ENCODE measurements at regions not wholly inside any gene's neighbourhood (a gene's known extent, or its start where the extent isn't known, plus 50 kb on each side); places are given as distances from the start of the nearest gene placed in this dataset.

DNA sequence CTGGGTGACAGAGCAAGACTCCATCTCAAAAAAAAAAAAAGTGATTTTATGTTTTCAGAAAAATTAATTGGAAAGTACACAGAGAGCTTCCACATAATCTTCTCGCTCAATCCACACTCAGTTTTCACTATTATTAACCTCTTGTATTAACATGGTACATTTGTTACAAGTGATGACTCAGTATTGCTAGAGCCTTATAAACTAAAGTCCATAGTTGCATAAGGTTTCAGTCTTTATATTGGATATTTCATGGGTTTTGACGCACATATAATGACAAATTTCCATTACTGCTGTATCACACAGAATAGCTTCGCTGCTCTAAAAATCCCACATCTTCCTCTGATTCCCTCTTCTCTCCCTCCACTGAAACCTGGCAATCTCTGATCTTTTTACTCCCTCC is 603.5 kb downstream of the XIRP2 start:
- DNase-seq = no peak

DNA sequence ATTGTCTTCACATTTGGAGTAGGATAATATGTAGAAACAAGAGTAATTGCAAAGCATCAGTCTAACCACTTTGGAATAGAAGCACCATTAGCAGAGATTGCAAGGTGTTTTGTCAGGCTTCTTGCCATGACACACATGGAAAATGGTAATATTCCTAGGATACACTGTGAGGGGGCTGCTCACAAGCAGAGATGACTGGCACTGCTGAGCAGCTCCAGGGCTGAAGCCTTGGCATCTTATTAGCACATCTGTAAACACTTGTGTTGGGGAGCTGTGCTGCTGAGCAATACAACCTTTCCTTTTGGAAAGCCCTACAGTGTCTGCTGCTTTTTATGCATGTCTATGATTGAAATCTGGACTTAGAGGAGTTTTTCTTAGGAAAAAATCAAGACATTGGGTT is 602.2 kb downstream of the XIRP2 start:
- no peak for DNase-seq

DNA sequence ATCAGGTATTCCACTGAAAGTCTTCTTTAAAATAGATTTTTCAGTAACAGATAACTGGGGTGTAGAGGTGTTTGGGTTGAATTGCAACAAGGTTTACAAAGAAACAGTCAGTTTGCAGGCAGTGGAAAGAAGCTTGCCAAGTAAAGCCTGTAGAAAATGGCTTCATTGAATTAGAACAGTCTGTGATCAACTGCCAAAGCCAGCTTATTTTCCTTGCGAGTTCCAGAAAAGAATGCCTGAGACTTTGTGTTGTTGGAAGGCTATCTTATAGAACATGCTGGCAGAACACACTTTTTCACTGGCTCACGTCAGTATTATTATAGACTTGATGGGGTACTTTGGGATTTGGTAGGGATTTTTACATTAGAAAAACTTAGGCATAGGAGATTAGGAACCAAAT is 601.0 kb downstream of the XIRP2 start:
- DNase-seq = no peak

- DNase-seq = no peak
These were observed 599.4 kb downstream of the XIRP2 start for GRCh38 chr2:167487728-167488127.

GRCh38 chr2:167484875-167485274 is 596.6 kb downstream of the XIRP2 start:
- no peak for DNase-seq

DNA sequence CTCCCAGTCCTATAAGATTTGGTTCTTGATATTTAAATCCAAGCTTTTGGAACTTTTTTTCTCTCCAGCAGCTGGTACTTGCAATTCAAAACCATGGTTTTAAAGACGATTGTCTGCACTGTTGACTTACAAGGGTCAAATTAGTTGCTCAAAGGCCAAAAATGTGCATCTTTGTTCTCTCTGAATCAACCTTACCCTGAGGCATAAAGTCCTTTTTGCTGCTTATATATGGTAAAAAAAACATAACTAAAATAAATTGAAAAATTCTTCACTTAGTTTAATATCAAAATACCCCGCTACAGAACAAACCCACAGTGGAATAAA is 592.7 kb downstream of the XIRP2 start:
- DNase-seq = no peak

DNA sequence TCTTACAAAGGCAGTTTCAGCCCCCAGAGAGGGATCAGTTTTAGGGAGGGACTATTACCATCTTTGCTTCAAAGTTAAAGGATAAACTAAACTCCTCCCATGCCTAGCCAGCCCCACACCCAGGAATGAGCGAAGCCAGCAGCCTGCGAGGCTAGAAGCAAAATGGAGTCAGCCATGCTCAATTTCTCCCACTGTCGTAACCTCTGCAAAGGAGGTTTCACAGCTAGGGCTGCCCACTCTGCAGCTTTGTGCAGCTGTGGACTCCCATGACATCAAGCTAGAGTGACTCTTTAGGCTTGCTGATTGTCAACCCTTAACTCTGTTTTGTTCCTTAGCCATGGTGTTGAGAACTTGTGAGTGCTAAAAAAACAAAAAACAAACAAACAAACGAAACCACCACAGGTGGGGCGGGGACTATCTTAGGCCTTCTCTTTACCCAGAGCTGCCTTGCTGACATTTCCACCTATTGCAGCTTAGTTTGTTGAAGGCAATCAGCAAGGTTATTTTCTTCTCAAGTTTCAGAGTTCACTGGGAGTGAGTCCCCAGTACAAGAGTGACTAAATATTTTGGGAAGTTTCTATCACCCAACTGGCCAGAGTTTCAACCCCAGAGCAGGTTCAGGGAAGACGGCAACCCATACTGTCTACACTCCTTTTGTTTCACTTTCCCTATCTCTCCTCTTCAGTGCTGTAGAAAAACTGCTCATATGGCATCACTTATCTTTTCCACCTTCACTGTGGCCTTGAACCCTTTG is 592.1 kb downstream of the XIRP2 start:
- DNase-seq = no peak

DNA sequence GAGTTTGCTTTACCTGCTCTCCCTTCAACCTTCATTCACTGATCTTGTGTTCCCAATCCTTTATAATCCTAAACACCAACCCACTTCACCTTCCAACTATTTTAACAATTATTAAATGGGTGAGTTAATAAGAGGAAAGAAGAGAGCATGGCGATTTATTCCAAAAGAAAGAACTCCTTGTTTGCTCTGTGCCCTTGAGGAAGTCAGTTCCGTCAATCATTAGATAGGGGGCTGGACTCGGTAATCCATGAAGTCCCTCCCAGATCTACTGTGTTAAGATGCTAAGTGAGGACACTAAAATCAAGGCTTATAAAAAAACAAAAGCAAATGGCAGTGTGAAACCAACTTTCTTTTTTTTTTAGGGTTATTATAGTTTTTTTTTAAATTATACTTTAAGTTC is 589.9 kb downstream of the XIRP2 start:
- no peak for DNase-seq

GRCh38 chr2:167475791-167476190 is 587.5 kb downstream of the XIRP2 start:
- no peak for DNase-seq

- no peak for DNase-seq
These were observed 583.5 kb downstream of the XIRP2 start for GRCh38 chr2:167471734-167472133.

DNA sequence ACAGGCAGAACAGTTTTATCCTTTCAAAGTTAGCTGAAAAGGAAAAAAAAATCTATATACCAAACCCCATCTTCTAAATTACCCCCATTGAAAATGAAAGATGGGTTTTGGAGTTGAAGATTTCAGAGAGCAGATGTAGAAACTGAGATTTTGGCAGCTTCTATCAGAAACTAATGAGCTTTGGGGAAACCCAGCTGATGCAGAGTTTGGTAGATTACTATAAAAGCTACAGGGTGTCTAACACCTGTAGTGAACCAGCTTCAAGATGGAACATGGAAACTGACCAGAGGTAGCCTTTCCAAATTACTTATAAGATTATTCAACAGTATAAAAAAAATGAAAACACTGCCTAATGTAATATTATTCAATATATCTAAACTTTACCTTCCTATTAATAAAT is 583.1 kb downstream of the XIRP2 start:
- no peak for DNase-seq

DNA sequence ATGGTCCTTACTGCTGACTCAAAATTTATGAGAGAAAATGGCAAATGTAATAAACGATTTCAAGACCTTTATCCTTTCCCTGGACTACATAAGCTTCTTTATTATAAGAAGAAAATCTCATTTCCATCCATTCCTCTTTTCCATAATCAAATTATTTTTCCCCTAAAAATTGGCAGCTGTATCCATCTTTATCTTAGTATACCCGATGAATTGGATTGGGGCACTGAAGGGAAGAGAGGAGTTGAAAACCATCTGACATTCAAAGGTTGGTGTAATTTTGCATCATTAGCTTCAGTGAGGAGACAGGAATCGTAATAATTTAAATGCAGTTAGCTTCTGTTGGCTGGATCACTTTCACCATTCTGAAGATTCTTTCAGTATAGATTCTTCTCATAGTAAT is 574.1 kb downstream of the XIRP2 start:
- DNase-seq = no peak

DNA sequence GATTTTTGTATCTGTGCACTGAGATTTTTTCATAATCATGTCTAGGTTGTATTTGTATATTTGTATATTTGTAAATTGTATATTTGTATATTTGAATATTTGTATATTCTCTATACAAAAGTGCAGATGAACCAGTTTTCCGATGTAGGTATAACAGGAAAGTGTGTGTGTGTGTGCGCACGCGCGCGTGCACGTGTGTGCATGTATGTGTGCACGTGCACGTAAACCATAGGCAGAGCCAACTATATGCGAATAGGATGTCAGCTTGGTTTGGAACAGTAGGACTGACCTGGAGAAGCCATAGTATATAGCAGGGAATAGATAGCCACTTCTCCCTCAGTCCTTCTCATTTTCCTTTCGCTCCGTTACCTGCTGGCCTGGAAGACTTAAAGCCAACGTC is 565.8 kb downstream of the XIRP2 start:
- no peak for DNase-seq

DNA sequence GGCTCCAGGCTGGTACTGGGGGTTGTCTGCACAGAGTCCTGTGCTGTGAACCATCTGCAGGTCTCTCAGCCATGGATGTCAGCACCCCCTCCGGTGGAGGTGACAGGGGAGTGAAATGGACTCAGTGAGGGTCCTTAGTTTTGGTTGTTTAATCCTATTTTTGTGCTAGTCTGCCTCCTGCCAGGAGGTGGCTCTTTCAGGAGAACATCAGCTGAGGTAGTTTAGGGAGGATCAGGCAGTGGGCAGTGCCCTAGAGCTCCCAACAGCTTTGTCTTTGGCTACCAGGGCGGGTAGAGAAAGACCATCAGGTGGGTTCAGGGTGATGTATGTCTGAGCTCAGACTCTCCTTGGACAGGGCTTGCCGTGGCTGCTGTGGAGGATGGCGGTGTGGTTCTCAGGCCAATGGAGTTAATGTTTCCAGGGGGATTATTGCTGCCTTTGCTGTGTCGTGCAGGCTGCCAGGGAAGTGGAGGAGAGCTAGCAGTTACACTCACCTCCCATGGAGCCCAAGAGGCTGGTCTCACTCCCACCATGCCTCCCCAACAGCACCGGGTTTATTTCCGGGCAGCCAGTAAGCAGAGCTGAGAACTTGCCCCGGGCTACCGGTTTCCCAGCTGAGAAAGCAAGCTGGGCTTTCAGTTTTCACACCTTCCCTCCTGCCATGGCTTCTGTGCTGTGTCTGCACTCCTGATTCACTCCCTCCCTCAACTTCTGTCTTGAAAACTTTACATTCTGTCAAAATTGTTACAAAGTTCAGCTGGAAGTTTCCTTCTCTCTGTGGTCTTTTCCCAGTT is 563.4 kb downstream of the XIRP2 start:
- no peak for DNase-seq

DNA sequence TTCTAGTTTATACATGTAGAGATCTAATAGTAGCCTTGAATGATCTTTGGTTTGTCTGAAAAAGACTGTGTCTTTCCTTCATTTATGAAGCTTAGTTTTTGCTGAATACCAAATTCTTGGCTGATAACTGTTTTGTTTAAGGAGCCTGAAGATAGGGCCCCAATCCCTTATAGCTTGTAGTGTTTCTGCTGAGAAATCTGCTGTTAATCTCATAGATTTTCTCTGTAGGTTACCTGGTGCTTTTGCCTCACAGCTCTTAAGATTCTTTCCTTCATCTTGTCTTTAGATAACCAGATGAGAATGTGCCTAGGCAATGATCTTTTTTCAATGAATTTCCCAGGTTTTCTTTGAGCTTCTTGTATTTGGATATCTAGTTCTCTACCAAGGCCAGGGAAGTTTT is 562.1 kb downstream of the XIRP2 start:
- no peak for DNase-seq

GRCh38 chr2:167440382-167440781 is 552.1 kb downstream of the XIRP2 start:
- DNase-seq = no peak

- no peak for DNase-seq
These were observed 549.9 kb downstream of the XIRP2 start for GRCh38 chr2:167438206-167438605.

DNA sequence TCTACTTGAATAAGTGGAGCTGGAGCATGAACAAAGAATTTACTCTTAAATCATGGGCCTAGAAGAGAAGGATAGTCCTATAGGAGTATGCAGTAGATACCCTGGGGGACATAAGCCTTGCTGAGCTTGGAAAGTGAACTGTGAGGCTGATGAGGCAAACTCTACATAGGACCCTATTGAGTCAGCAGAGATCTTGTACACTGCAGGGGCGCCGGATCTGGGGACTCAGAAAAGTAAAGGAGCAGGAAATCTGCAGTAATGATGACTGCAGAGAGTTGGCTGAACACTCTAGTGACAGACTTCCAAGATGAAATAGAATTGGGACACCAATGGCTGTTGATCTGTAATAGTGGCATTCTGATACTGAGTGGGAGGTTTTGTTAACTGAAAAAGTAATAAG is 543.7 kb downstream of the XIRP2 start:
- DNase-seq = no peak

GRCh38 chr2:167430447-167430846 is 542.2 kb downstream of the XIRP2 start:
- DNase-seq = no peak

DNA sequence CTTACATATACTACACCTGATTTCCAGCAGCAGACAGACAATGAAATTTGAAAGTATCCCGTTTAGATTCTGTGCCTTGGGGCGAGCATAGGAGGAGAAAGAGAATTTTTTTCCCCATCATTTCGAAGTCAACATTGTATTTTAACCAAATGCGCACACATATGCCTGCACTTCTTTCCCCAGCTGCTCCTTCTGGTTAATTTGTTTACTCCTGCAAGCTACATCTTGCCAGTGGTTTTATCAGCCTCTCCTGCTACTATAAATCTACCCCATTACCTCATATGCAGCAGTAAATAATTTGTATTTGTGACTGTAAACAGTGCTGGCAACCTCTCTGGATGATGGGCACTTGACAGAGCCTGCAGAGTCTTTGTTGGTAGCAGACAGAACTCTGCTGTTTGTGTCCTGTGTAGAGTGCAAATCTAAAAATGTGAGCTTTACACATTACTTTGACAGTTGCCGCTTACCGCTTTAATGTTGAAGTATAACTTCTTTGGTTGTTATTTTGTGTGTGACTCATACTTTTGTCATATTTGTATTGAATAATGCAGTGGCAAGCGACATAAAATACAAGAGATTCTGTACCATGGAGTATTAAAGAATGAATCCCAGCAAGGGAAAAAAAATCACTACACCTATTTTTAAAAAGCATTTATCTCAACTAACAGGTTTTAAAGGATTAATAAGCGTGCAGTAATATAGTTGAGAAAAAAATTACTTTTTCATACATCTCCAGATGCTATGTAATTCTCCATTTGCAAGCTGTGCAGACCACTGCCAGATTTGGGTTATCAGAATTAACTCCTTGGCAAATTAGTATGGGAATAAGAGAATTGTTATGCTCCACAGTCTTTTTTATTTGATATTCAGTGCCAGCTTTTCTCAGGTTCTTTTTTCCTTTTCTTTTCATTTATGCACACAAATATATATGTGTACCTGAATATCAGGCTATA is 536.8 kb downstream of the XIRP2 start:
- DNase-seq = no peak

DNA sequence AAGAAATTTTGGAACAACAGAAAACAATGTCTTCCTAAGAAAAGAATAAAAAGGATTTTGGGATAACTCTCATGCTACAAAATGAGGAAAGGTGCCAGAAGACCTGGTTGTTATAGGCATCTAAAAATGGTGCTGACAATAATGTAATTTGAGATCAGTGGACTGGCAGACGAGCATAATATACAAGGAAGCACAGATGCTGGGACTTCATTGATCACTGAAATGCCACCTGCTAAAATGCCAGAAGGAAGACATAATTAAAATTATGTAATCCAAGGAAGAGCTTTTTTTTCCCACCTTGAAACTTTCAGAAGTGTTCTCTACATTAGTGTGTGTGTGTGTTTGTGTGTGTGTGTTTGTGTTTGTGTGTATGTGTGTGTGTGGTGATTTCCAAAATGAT is 535.9 kb downstream of the XIRP2 start:
- no peak for DNase-seq

GRCh38 chr2:167423731-167424130 is 535.5 kb downstream of the XIRP2 start:
- DNase-seq = no peak

DNA sequence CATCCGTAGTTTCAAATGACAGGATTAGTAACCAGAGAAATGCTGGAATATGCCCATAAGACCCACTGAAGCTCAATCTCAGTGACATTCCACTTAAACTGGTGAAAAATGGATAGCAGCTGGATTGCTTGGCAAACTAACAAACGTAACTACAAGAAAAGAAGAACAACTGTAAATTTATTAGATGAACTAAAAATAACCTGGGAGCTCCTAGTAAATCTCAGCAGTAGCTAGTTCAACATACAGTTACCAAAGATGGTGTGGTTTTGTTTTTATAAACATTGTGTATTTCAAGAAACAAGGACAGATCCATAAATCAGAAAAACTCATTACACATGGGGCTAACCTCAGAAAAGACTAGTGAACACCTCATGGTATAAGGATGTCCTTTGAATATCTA is 531.9 kb downstream of the XIRP2 start:
- no peak for DNase-seq

DNA sequence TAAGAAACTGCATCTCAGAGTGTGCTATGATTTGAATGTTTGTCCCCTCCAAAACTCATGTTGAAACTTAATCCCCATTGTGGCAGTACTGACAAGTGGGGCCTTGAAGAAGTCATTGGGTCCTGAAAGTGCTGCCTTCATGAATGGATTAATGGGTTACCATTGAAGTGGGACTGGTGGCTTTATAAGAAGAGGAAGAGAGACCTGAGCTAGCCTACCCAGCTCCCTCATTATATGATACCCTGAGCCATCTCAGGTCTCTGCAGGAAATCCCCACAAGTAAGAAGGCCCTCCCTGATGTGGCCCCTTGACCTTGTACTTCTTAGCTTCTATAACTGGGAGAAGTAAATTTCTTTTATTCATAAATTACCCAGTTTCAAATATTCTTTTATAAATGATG is 526.8 kb downstream of the XIRP2 start:
- DNase-seq = no peak
